Breast epithelium (tissue), 4 donors: ENCODE measurements at regions not wholly inside any gene's neighbourhood (a gene's known extent, or its start where the extent isn't known, plus 50 kb on each side); places are given as distances from the start of the nearest gene placed in this dataset.
"Not testable (repeated sequence)": the region's sequence is repeated elsewhere in the genome, so short reads cannot be mapped to it uniquely, and the experiment has no call there.

Source experiments
- DNase-seq, 2 donors: peaks; one replicate each; pipeline ENCODE4 v3.0.0-alpha.2; 2019; ENCODE audit warnings: low spot score in 2 of 2
- H3K27ac ChIP-seq, 2 donors: fragments of 200-600 bp; sonication (generic) in 1 of 2; one replicate each; pipeline ENCODE4 v1.5.1; 2016 to 2019; ENCODE audit warnings: mild to moderate bottlenecking in 1 of 2
- H3K27me3 ChIP-seq, 2 donors: fragments of 200-600 bp; sonication (generic) in 1 of 2; one replicate each; pipeline versions ENCODE4 v1.5.1 to v1.6.0; 2017 to 2019; ENCODE audit warnings: control low read depth in 1 of 2, mild to moderate bottlenecking in 1 of 2
- H3K36me3 ChIP-seq: fragments of 200-600 bp; one replicate; pipeline ENCODE4 v1.5.1; 2019
- H3K4me1 ChIP-seq, 2 donors: fragments of 200-600 bp; sonication (generic); one replicate each; pipeline ENCODE4 v1.5.1; 2016 to 2019; ENCODE audit warnings: control low read depth in 1 of 2
- H3K4me3 ChIP-seq, 3 donors: fragments of 200-600 bp; sonication (generic); 1 replicate in 2 of 3; 2 replicates in 1 of 3; pipeline ENCODE4 v1.5.1; 2016 to 2019; ENCODE audit warnings: mild to moderate bottlenecking in 3 of 3, moderate library complexity in 2 of 3
- H3K9me3 ChIP-seq, 2 donors: fragments of 200-600 bp; sonication (generic) in 1 of 2; one replicate each; pipeline ENCODE4 v1.5.1; 2016 to 2019; ENCODE audit warnings: control low read depth in 1 of 2
- intact Hi-C: fragments of 100-400 bp; cut with DNase I; formaldehyde crosslinking; loops from one replicate; pipeline ENCODE4 v1.15.1; 2023; ENCODE audit warnings: low total_unique reads

- H3K4me3 ChIP-seq, intact Hi-C loops, H3K4me1 ChIP-seq, H3K9me3 ChIP-seq, H3K27ac ChIP-seq, H3K27me3 ChIP-seq, H3K36me3 ChIP-seq: not testable (repeated sequence)
- DNase-seq = peak in 1 of 2 donors; percentile 33
Observed at GRCh38 chr5:70585996-70586395, 170.8 kb downstream of the GTF2H2C_2 start.
